Liver (tissue), 8 donors: ENCODE measurements at regions not wholly inside any gene's neighbourhood (a gene's known extent, or its start where the extent isn't known, plus 50 kb on each side); places are given as distances from the start of the nearest gene placed in this dataset.

ENCODE experiments used
- DNase-seq: peaks from one replicate; pipeline ENCODE4 v3.0.0-alpha.2; 2017; ENCODE audit warnings: low spot score
- H3K27ac ChIP-seq, 2 donors: one replicate each; pipeline ENCODE4 v1.7.0; 2013; ENCODE audit warnings: inconsistent platforms in 2 of 2, low read length in 2 of 2, control low read depth in 1 of 2, low read depth in 1 of 2, mild to moderate bottlenecking in 1 of 2
- H3K27me3 ChIP-seq, 4 donors: one replicate each; pipeline versions ENCODE4 v1.6.1 to v1.7.0; 2013; ENCODE audit warnings: low read length in 3 of 4, inconsistent platforms in 1 of 4, mild to moderate bottlenecking in 1 of 4, moderate library complexity in 1 of 4; ENCODE audit not compliant: control insufficient read depth in 4 of 4, insufficient read depth in 4 of 4
- H3K36me3 ChIP-seq, 4 donors: one replicate each; pipeline versions ENCODE4 v1.6.1 to v1.7.0; 2013; ENCODE audit warnings: low read length in 3 of 4, mild to moderate bottlenecking in 3 of 4, low read depth in 1 of 4, moderate library complexity in 1 of 4; ENCODE audit not compliant: control insufficient read depth in 4 of 4, insufficient read depth in 3 of 4
- H3K4me1 ChIP-seq, 4 donors: one replicate each; pipeline versions ENCODE4 v1.6.1 to v1.7.0; 2013; ENCODE audit warnings: low read length in 3 of 4, mild to moderate bottlenecking in 3 of 4, moderate library complexity in 1 of 4; ENCODE audit not compliant: control insufficient read depth in 4 of 4, insufficient read depth in 4 of 4
- H3K4me3 ChIP-seq, 3 donors: one replicate each; pipeline versions ENCODE4 v1.6.1 to v1.7.0; 2013; ENCODE audit warnings: low read length in 3 of 3, control low read depth in 1 of 3, low read depth in 1 of 3, mild to moderate bottlenecking in 1 of 3
- H3K9ac ChIP-seq, 2 donors: one replicate each; pipeline ENCODE4 v1.7.0; 2013; ENCODE audit warnings: low read length in 2 of 2, mild to moderate bottlenecking in 2 of 2, moderate library complexity in 2 of 2, control low read depth in 1 of 2, low read depth in 1 of 2
- H3K9me3 ChIP-seq, 4 donors: one replicate each; pipeline versions ENCODE4 v1.6.1 to v1.7.0; 2013; ENCODE audit warnings: low read length in 3 of 4; ENCODE audit not compliant: control insufficient read depth in 4 of 4
- CTCF ChIP-seq: fragments of 150-350 bp; IDR thresholded peaks from 2 replicates; pipeline ENCODE4 v1.5.1; 2017; ENCODE audit warnings: improper control_type of control experiment, low read depth, low read length; ENCODE audit not compliant: missing input control
- EGR1 ChIP-seq, 2 donors: IDR thresholded peaks; 2 replicates each; pipeline ENCODE4 v1.6.1; 2016 to 2018; ENCODE audit warnings: antibody characterized with exemption in 2 of 2, low read depth in 2 of 2
- FOXA1 ChIP-seq: IDR thresholded peaks from 2 replicates; pipeline ENCODE4 v1.6.1; 2016; ENCODE audit warnings: antibody characterized with exemption
- FOXA2 ChIP-seq: IDR thresholded peaks from 2 replicates; pipeline ENCODE4 v1.6.1; 2016; ENCODE audit warnings: antibody characterized with exemption
- GABPA ChIP-seq, 2 donors: IDR thresholded peaks in 1 of 2; conservative IDR thresholded peaks in 1 of 2; 2 replicates each; pipeline ENCODE4 v1.6.1; 2016; ENCODE audit warnings: antibody characterized with exemption in 2 of 2, mild to moderate bottlenecking in 1 of 2, moderate library complexity in 1 of 2
- HNF4A ChIP-seq, 2 donors: conservative IDR thresholded peaks; 2 replicates each; pipeline ENCODE4 v1.6.1; 2016; ENCODE audit warnings: antibody characterized with exemption in 2 of 2, mild to moderate bottlenecking in 2 of 2
- HNF4G ChIP-seq: IDR thresholded peaks from 2 replicates; pipeline ENCODE4 v1.6.1; 2016; ENCODE audit warnings: antibody characterized with exemption
- JUND ChIP-seq, 2 donors: IDR thresholded peaks; 2 replicates each; pipeline ENCODE4 v1.6.1; 2016; ENCODE audit warnings: antibody characterized with exemption in 2 of 2
- NR2F2 ChIP-seq: IDR thresholded peaks from 2 replicates; pipeline ENCODE4 v1.6.1; 2016; ENCODE audit warnings: antibody characterized with exemption
- RAD21 ChIP-seq, 2 donors: IDR thresholded peaks; 2 replicates each; pipeline ENCODE4 v1.6.1; 2016; ENCODE audit warnings: antibody characterized with exemption in 2 of 2, mild to moderate bottlenecking in 2 of 2
- RXRA ChIP-seq, 2 donors: IDR thresholded peaks; 2 replicates each; pipeline ENCODE4 v1.6.1; 2017 to 2018; ENCODE audit warnings: antibody characterized with exemption in 2 of 2, mild to moderate bottlenecking in 1 of 2
- SP1 ChIP-seq: IDR thresholded peaks from 2 replicates; pipeline ENCODE4 v1.6.1; 2018; ENCODE audit warnings: antibody characterized with exemption, mild to moderate bottlenecking
- TAF1 ChIP-seq: conservative IDR thresholded peaks from 2 replicates; pipeline ENCODE4 v1.6.1; 2016; ENCODE audit warnings: antibody characterized with exemption, mild to moderate bottlenecking
- WGBS: extraction: QIAGEN DNeasy Blood & Tissue Kit; methylation state at CpG from one replicate; pipeline ENCODE4 v1.1.7; 2013; 5-methylcytosine and 5-hydroxymethylcytosine counted together
- TF ChIP-seq, protein P1 (sequence below): IDR thresholded peaks from 2 replicates; pipeline ENCODE4 v1.6.1; 2016; ENCODE audit warnings: antibody characterized with exemption
- TF ChIP-seq, protein P2 (sequence below): IDR thresholded peaks from 2 replicates; pipeline ENCODE4 v1.6.1; 2016; ENCODE audit warnings: antibody characterized with exemption
- TF ChIP-seq, protein P3 (sequence below): IDR thresholded peaks from 2 replicates; pipeline ENCODE4 v1.6.1; 2016; ENCODE audit warnings: antibody characterized with exemption
- TF ChIP-seq, protein P4 (sequence below): IDR thresholded peaks from 2 replicates; pipeline ENCODE4 v1.6.1; 2016; ENCODE audit warnings: antibody characterized with exemption, mild to moderate bottlenecking
- donor health status: healthy.
- donor health status: healthy.
- donor health status: healthy.
- donor health status: healthy.
- donor health status: healthy.

- peaks cover 0 to 3% (median 0%) of the 10 kb centered on the region in 4 donors for H3K27me3 ChIP-seq
- peaks cover 0 to 3% (median 2%) of the 10 kb centered on the region in 4 donors for H3K9me3 ChIP-seq
- no peak for DNase-seq
- H3K4me3 ChIP-seq = no peak overlapping the region
- no peaks in the 10 kb centered on the region for H3K36me3 ChIP-seq
- no peaks in the 10 kb centered on the region for H3K4me1 ChIP-seq
- no peak overlapping the region for H3K9ac ChIP-seq
- no peak for TF ChIP-seq EGR1 (IDR thresholded peaks at IDR 0.05; ENCODE audit: low read depth in 2 of 2)
- TF ChIP-seq JUND (IDR thresholded peaks at IDR 0.05) = no peak
- TF ChIP-seq RXRA (IDR thresholded peaks at IDR 0.05) = no peak
- no peak for TF ChIP-seq RAD21 (IDR thresholded peaks at IDR 0.05)
- TF ChIP-seq CTCF = no peak
- no peak for TF ChIP-seq HNF4A (conservative IDR thresholded peaks at IDR 0.05)
- no peak for TF ChIP-seq FOXA1
- TF ChIP-seq, protein P1, sequence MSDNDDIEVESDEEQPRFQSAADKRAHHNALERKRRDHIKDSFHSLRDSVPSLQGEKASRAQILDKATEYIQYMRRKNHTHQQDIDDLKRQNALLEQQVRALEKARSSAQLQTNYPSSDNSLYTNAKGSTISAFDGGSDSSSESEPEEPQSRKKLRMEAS = no peak
- no peak for TF ChIP-seq SP1
- no peak for TF ChIP-seq NR2F2
- TF ChIP-seq, protein P2, sequence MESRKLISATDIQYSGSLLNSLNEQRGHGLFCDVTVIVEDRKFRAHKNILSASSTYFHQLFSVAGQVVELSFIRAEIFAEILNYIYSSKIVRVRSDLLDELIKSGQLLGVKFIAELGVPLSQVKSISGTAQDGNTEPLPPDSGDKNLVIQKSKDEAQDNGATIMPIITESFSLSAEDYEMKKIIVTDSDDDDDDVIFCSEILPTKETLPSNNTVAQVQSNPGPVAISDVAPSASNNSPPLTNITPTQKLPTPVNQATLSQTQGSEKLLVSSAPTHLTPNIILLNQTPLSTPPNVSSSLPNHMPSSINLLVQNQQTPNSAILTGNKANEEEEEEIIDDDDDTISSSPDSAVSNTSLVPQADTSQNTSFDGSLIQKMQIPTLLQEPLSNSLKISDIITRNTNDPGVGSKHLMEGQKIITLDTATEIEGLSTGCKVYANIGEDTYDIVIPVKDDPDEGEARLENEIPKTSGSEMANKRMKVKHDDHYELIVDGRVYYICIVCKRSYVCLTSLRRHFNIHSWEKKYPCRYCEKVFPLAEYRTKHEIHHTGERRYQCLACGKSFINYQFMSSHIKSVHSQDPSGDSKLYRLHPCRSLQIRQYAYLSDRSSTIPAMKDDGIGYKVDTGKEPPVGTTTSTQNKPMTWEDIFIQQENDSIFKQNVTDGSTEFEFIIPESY = no peak
- no peak for TF ChIP-seq TAF1
- TF ChIP-seq, protein P3, sequence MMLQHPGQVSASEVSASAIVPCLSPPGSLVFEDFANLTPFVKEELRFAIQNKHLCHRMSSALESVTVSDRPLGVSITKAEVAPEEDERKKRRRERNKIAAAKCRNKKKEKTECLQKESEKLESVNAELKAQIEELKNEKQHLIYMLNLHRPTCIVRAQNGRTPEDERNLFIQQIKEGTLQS = no peak
- TF ChIP-seq GABPA (IDR thresholded peaks at IDR 0.05 in 1 of 2, conservative IDR thresholded peaks at IDR 0.05 in 1 of 2) = no peak
- no peak for TF ChIP-seq FOXA2
- TF ChIP-seq HNF4G = no peak
- H3K27ac ChIP-seq = no peak overlapping the region
- 60% methylated on average over 4 of the region's 4 CpGs for WGBS
These were observed 502.8 kb downstream of the GLRX3 start for GRCh38 chr10:130638991-130639390.

GRCh38 chr10:130642926-130643325 is 506.7 kb downstream of the GLRX3 start:
- Histone ChIP-seq H3K9me3 (peaks cover 0 to 2% (median 0%) of the 10 kb centered on the region in 4 donors), H3K4me3 (no peak overlapping the region), H3K27ac (no peak overlapping the region), H3K4me1 (no peaks in the 10 kb centered on the region), H3K9ac (no peak overlapping the region), H3K27me3 (no peaks in the 10 kb centered on the region), H3K36me3 (no peaks in the 10 kb centered on the region)
- DNase-seq = no peak
- 80% methylated on average over 4 of the region's 4 CpGs for WGBS
- no peak for TF ChIP-seq RXRA (IDR thresholded peaks at IDR 0.05)
- no peak for TF ChIP-seq NR2F2
- no peak for TF ChIP-seq HNF4G
- TF ChIP-seq HNF4A (conservative IDR thresholded peaks at IDR 0.05) = no peak
- TF ChIP-seq FOXA1 = no peak
- TF ChIP-seq EGR1 (IDR thresholded peaks at IDR 0.05; ENCODE audit: low read depth in 2 of 2) = no peak
- TF ChIP-seq GABPA (IDR thresholded peaks at IDR 0.05 in 1 of 2, conservative IDR thresholded peaks at IDR 0.05 in 1 of 2) = no peak
- TF ChIP-seq, protein P3 = no peak
- no peak for TF ChIP-seq SP1
- no peak for TF ChIP-seq FOXA2
- no peak for TF ChIP-seq CTCF
- TF ChIP-seq, protein P2 = no peak
- TF ChIP-seq, protein P1 = no peak
- no peak for TF ChIP-seq JUND (IDR thresholded peaks at IDR 0.05)
- no peak for TF ChIP-seq TAF1
- no peak for TF ChIP-seq RAD21 (IDR thresholded peaks at IDR 0.05)
- TF ChIP-seq, protein P4, sequence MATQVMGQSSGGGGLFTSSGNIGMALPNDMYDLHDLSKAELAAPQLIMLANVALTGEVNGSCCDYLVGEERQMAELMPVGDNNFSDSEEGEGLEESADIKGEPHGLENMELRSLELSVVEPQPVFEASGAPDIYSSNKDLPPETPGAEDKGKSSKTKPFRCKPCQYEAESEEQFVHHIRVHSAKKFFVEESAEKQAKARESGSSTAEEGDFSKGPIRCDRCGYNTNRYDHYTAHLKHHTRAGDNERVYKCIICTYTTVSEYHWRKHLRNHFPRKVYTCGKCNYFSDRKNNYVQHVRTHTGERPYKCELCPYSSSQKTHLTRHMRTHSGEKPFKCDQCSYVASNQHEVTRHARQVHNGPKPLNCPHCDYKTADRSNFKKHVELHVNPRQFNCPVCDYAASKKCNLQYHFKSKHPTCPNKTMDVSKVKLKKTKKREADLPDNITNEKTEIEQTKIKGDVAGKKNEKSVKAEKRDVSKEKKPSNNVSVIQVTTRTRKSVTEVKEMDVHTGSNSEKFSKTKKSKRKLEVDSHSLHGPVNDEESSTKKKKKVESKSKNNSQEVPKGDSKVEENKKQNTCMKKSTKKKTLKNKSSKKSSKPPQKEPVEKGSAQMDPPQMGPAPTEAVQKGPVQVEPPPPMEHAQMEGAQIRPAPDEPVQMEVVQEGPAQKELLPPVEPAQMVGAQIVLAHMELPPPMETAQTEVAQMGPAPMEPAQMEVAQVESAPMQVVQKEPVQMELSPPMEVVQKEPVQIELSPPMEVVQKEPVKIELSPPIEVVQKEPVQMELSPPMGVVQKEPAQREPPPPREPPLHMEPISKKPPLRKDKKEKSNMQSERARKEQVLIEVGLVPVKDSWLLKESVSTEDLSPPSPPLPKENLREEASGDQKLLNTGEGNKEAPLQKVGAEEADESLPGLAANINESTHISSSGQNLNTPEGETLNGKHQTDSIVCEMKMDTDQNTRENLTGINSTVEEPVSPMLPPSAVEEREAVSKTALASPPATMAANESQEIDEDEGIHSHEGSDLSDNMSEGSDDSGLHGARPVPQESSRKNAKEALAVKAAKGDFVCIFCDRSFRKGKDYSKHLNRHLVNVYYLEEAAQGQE = no peak
